Inferior parietal cortex (tissue), 1 donor: ENCODE measurements at regions not wholly inside any gene's neighbourhood (a gene's known extent, or its start where the extent isn't known, plus 50 kb on each side); places are given as distances from the start of the nearest gene placed in this dataset.

Experiments
- DNase-seq: peaks from one replicate; pipeline ENCODE4 v3.0.0-alpha.2; 2016; ENCODE audit errors: extremely low spot score

GRCh38 chr1:201589186-201589585 lies 50.3 kb downstream of the NAV1 start:
- DNase-seq: no peak

GRCh38 chr1:201590474-201590873 lies 51.5 kb downstream of the NAV1 start:
- DNase-seq: no peak

GRCh38 chr1:201591348-201591747 lies 52.4 kb downstream of the NAV1 start:
- no peak for DNase-seq

- no peak for DNase-seq
These were observed 53.1 kb downstream of the NAV1 start for GRCh38 chr1:201591981-201592380.

- no peak for DNase-seq
These were observed 54.4 kb downstream of the NAV1 start for GRCh38 chr1:201593200-201593921.

GRCh38 chr1:201594575-201595245 lies 55.8 kb downstream of the NAV1 start:
- DNase-seq: no peak

GRCh38 chr1:201595381-201595780 lies 56.5 kb downstream of the NAV1 start:
- no peak for DNase-seq

GRCh38 chr1:201596101-201596868 lies 57.4 kb downstream of the NAV1 start:
- DNase-seq: no peak

GRCh38 chr1:201597551-201598230 lies 58.8 kb downstream of the NAV1 start:
- no peak for DNase-seq

GRCh38 chr1:201598396-201598795 lies 59.5 kb downstream of the NAV1 start:
- DNase-seq: no peak

- no peak for DNase-seq
These were observed 60.0 kb downstream of the NAV1 start for GRCh38 chr1:201598973-201599372.

- no peak for DNase-seq
These were observed 60.6 kb downstream of the NAV1 start for GRCh38 chr1:201599548-201599947.

- no peak for DNase-seq
These were observed 63.7 kb downstream of the NAV1 start for GRCh38 chr1:201602413-201603265.

- no peak for DNase-seq
These were observed 64.8 kb downstream of the NAV1 start for GRCh38 chr1:201603613-201604232.

GRCh38 chr1:201605385-201606010 lies 66.6 kb downstream of the NAV1 start:
- DNase-seq: no peak

- DNase-seq: no peak
These were observed 67.2 kb downstream of the NAV1 start for GRCh38 chr1:201606096-201606495.

GRCh38 chr1:201606623-201607022 lies 67.7 kb downstream of the NAV1 start:
- no peak for DNase-seq

GRCh38 chr1:201608635-201609395 lies 69.9 kb downstream of the NAV1 start:
- DNase-seq: no peak

- no peak for DNase-seq
These were observed 70.9 kb downstream of the NAV1 start for GRCh38 chr1:201609661-201610318.
